Ishikawa (cell line): ENCODE measurements at regions not wholly inside any gene's neighbourhood (a gene's known extent, or its start where the extent isn't known, plus 50 kb on each side); places are given as distances from the start of the nearest gene placed in this dataset.

Experiments
- CEBPB ChIP-seq: IDR thresholded peaks from 2 replicates; pipeline ENCODE4 v1.6.1; 2012
- CREB1 ChIP-seq: IDR thresholded peaks from 2 replicates; pipeline ENCODE4 v1.6.1; 2012; ENCODE audit warnings: low read depth
- EGR1 ChIP-seq: IDR thresholded peaks from 2 replicates; pipeline ENCODE4 v1.6.1; 2012
- EP300 ChIP-seq: IDR thresholded peaks from 2 replicates; pipeline ENCODE4 v1.6.1; 2012; ENCODE audit warnings: borderline replicate concordance
- FOXM1 ChIP-seq: IDR thresholded peaks from 2 replicates; pipeline ENCODE4 v1.6.1; 2012; ENCODE audit warnings: low read depth, borderline replicate concordance
- NFIC ChIP-seq: IDR thresholded peaks from 2 replicates; pipeline ENCODE4 v1.6.1; 2012
- RAD21 ChIP-seq: IDR thresholded peaks from 2 replicates; pipeline ENCODE4 v1.6.1; 2012; ENCODE audit warnings: low read depth
- TAF1 ChIP-seq: IDR thresholded peaks from 2 replicates; pipeline ENCODE4 v1.6.1; 2012; ENCODE audit warnings: low read depth, mild to moderate bottlenecking
- TCF12 ChIP-seq: IDR thresholded peaks from 2 replicates; pipeline ENCODE4 v1.6.1; 2012; ENCODE audit warnings: low read depth
- TEAD4 ChIP-seq: IDR thresholded peaks from 2 replicates; pipeline ENCODE4 v1.6.1; 2012
- YY1 ChIP-seq: IDR thresholded peaks from 2 replicates; pipeline ENCODE4 v1.6.1; 2012; ENCODE audit warnings: low read depth
- ZBTB7A ChIP-seq: IDR thresholded peaks from 2 replicates; pipeline ENCODE4 v1.6.1; 2012; ENCODE audit warnings: low read depth
- TF ChIP-seq, protein P1 (sequence below): IDR thresholded peaks from 2 replicates; pipeline ENCODE4 v1.6.1; 2012
- TF ChIP-seq, protein P2 (sequence below): IDR thresholded peaks from 2 replicates; pipeline ENCODE4 v1.6.1; 2012
- TF ChIP-seq, protein P3 (sequence below): IDR thresholded peaks from 2 replicates; pipeline ENCODE4 v1.6.1; 2012; ENCODE audit warnings: low read depth, mild to moderate bottlenecking

DNA sequence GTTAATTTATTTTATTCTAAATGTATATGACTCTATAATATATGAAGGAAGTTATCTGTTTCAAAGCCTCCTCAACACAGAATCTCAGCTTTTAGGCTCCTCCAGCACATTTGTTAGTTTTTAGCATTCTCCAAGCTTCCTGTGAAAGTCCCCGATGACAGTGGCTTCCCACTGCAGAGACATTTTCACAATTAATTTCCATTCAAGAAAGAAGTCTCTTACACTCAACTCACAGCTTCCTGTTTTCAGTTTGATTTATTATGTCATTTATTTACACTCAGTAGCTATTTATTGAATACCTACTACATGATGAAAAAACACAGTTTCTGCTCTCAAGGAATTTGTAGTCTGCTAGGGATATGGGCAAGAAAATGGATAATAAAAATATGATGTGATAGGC lies 2228.2 kb upstream of the WWC1 start:
- no peak for TF ChIP-seq EP300
- TF ChIP-seq CEBPB = no peak
- TF ChIP-seq, protein P1, sequence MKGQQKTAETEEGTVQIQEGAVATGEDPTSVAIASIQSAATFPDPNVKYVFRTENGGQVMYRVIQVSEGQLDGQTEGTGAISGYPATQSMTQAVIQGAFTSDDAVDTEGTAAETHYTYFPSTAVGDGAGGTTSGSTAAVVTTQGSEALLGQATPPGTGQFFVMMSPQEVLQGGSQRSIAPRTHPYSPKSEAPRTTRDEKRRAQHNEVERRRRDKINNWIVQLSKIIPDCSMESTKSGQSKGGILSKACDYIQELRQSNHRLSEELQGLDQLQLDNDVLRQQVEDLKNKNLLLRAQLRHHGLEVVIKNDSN = no peak
- no peak for TF ChIP-seq NFIC
- no peak for TF ChIP-seq YY1
- no peak for TF ChIP-seq TAF1
- TF ChIP-seq, protein P2, sequence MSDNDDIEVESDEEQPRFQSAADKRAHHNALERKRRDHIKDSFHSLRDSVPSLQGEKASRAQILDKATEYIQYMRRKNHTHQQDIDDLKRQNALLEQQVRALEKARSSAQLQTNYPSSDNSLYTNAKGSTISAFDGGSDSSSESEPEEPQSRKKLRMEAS = no peak
- TF ChIP-seq, protein P3, sequence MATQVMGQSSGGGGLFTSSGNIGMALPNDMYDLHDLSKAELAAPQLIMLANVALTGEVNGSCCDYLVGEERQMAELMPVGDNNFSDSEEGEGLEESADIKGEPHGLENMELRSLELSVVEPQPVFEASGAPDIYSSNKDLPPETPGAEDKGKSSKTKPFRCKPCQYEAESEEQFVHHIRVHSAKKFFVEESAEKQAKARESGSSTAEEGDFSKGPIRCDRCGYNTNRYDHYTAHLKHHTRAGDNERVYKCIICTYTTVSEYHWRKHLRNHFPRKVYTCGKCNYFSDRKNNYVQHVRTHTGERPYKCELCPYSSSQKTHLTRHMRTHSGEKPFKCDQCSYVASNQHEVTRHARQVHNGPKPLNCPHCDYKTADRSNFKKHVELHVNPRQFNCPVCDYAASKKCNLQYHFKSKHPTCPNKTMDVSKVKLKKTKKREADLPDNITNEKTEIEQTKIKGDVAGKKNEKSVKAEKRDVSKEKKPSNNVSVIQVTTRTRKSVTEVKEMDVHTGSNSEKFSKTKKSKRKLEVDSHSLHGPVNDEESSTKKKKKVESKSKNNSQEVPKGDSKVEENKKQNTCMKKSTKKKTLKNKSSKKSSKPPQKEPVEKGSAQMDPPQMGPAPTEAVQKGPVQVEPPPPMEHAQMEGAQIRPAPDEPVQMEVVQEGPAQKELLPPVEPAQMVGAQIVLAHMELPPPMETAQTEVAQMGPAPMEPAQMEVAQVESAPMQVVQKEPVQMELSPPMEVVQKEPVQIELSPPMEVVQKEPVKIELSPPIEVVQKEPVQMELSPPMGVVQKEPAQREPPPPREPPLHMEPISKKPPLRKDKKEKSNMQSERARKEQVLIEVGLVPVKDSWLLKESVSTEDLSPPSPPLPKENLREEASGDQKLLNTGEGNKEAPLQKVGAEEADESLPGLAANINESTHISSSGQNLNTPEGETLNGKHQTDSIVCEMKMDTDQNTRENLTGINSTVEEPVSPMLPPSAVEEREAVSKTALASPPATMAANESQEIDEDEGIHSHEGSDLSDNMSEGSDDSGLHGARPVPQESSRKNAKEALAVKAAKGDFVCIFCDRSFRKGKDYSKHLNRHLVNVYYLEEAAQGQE = no peak
- TF ChIP-seq ZBTB7A = no peak
- TF ChIP-seq CREB1 = no peak
- no peak for TF ChIP-seq EGR1
- TF ChIP-seq TCF12 = no peak
- TF ChIP-seq TEAD4 = no peak

DNA sequence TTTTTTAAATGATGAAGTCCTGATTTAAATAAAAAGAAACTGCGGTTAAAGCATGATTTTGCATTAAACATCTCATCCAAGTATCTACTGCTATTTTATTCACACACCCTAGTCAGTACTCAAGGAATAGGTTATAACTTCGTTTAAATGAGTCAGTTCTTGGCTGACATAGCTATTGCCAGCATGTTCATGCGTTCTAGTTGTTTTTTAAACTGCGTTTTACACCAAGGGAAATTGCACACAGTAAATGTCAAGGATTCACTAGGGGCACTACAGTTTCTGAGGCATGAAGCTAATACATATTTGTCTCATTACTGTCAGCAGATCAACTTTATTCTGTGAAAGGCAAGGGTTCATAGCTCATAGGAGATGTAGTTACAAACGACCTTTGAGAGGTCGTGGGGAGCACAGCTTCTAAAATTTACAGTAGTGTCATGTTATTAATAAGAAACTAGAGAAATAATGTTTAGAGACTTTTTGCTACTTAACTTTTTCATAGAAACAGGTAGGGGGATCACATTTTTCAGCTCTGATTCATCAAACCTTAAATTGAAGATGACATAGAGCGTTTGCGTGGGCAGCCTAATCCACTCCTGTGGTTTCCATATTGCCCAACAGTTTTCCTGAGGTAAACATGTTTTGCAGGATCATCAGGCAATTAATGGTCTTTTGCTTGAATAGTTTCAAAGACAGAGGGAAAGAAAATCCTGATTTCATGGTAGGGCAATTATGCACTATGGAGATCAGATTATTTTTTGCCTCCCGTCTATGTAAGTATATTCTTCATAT lies 2222.7 kb upstream of the WWC1 start:
- TF ChIP-seq TAF1 (no peak), CREB1 (no peak), TCF12 (no peak), CEBPB (no peak), EP300 (no peak), ZBTB7A (no peak), RAD21 (no peak)

DNA sequence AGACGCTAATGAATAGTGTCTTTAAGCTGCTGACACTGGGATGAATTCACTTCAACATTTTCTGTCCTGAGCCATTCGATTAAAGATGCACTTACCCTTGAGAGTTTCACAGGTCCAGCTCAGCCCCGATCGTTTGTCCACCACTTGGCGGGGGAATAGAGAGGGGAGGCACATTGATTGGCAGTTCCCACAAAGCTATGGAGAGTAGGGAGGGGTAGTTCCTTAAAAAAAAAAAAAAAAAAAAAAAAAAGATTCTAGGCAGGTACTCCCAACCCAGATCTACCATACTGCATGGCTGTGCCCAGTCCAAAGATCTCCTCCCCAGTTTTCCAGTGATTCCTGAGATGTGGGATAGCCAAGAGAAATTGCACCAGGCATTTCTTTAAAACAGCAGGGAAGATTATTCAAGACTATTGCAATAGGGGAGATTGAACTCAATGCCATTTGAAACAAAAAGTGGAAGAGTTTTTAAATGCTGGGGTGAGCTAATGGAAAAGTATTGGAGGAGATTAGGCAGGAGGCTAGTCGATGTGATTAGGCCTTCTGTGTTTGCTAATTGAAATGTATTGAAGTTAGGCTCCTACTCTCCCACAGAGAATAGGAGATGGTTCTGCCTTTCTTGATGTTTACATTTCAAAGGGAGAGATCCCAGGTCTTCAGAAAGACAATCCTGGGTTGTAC lies 2217.4 kb upstream of the WWC1 start:
- no peak for TF ChIP-seq TEAD4
- TF ChIP-seq RAD21 = no peak
- no peak for TF ChIP-seq NFIC
- TF ChIP-seq, protein P2 = no peak
- TF ChIP-seq YY1 = no peak
- TF ChIP-seq CREB1 = no peak
- TF ChIP-seq, protein P3 = no peak
- TF ChIP-seq ZBTB7A = no peak
- TF ChIP-seq EGR1 = no peak
- no peak for TF ChIP-seq TCF12
- no peak for TF ChIP-seq FOXM1
- TF ChIP-seq, protein P1 = no peak
- TF ChIP-seq EP300 = no peak
- no peak for TF ChIP-seq CEBPB
- no peak for TF ChIP-seq TAF1

DNA sequence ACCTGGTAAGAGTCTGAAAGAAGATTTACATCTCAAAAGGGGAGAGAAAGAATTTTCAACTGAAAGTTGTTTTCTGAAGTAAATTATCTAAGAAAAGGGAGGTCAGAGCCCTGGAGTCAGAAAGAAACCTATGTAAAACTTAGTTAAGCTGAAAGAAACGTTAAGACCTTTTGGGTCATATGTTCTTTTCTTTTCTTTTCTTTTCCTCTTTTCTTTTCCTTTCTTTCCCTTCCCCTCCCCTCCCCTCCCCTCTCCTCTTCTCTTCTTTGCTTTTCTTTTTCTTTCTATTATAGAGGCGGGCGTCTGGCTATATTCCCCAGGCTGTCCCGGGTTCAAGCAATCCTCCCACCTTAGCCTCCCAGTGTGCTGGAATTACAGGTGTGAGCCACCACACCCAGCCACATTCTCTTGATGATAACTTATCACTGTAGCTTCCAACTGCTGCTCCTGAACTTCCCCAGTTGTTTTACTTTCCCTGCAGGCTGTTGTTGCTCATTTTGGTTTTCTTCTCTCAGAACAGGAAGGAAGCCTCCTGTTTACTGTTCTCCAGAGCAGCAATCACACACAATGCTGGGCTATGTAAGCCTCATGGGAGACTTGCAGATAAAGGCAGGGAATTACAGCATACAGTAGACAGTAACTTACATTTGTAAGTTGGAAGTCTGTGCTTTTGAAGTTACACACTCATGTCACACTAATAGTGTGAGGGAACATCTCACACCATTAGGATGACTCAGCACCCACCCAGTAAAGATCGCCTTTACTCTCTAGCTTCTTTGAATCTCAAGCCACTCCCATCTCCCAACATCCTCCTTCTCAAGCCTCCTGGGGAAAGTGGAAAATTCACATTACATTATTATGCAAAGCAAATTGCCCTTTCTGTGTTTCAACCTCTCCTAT lies 2216.6 kb upstream of the WWC1 start:
- TF ChIP-seq NFIC (no peak), CREB1 (no peak), FOXM1 (no peak), EP300 (no peak), TEAD4 (no peak), YY1 (no peak), TCF12 (no peak), CEBPB (no peak), RAD21 (no peak), EGR1 (no peak), TAF1 (no peak), ZBTB7A (no peak)
- TF ChIP-seq, protein P3 = no peak
- TF ChIP-seq, protein P1 = no peak
- TF ChIP-seq, protein P2 = no peak
